PC-9 (cell line): ENCODE measurements at regions not wholly inside any gene's neighbourhood (a gene's known extent, or its start where the extent isn't known, plus 50 kb on each side); places are given as distances from the start of the nearest gene placed in this dataset.

ENCODE experiments used
- BruUV-seq: library from RNA; stranded (reverse); fragments of 400-500 nt; replicated peaks from 2 replicates; lab custom pipeline; 2021; lab: Mats Ljungman, UMichigan
- CTCF ChIA-PET: fragments of 300-600 bp; sonication (Branson Sonifier 250); formaldehyde crosslinking; loops from one replicate; lab custom pipeline; 2022; ENCODE audit warnings: antibody characterized with exemption; lab: Charles Lee
- POLR2A ChIA-PET: fragments of 300-600 bp; sonication (Branson Sonifier 250); formaldehyde crosslinking; loops from one replicate; lab custom pipeline; 2022; ENCODE audit warnings: antibody characterized with exemption; ENCODE audit not compliant: unreplicated experiment; lab: Charles Lee
- DNase-seq, 2 experiments: peaks; one replicate each; pipeline versions ENCODE4 v3.0.0 to v3.0.0-alpha.2; 2015 to 2022; ENCODE audit warnings: mixed read lengths in 1 of 2
- H2AFZ ChIP-seq: fragments of 200-600 bp; sonication (generic); 2 replicates; pipeline ENCODE4 v1.8.1; 2017; ENCODE audit warnings: antibody characterized with exemption
- H3F3A ChIP-seq: fragments of 200-600 bp; sonication (generic); 2 replicates; pipeline ENCODE4 v1.8.1; 2017; ENCODE audit warnings: antibody characterized with exemption, mild to moderate bottlenecking, low read depth; ENCODE audit not compliant: insufficient read depth
- H3K27ac ChIP-seq: fragments of 200-600 bp; sonication (generic); 2 replicates; pipeline ENCODE4 v1.6.1; 2016; ENCODE audit warnings: mixed run types
- H3K27me3 ChIP-seq: fragments of 200-600 bp; sonication (generic); 2 replicates; pipeline ENCODE4 v1.6.1; 2016; ENCODE audit warnings: low read depth, mixed run types; ENCODE audit not compliant: insufficient read depth
- H3K36me3 ChIP-seq: fragments of 200-600 bp; sonication (generic); 2 replicates; pipeline ENCODE4 v1.6.1; 2016; ENCODE audit warnings: low read depth, mixed run types
- H3K4me1 ChIP-seq: fragments of 200-600 bp; sonication (generic); replicated peaks from 2 replicates; pipeline ENCODE4 v1.6.1; 2016; ENCODE audit warnings: mixed run types; ENCODE audit not compliant: insufficient read depth
- H3K4me2 ChIP-seq: fragments of 200-600 bp; sonication (generic); 2 replicates; pipeline ENCODE4 v1.6.1; 2017; ENCODE audit warnings: mixed run types
- H3K4me3 ChIP-seq: fragments of 200-600 bp; sonication (generic); 2 replicates; pipeline ENCODE4 v1.6.1; 2016; ENCODE audit warnings: mixed run types
- H3K79me2 ChIP-seq: fragments of 200-600 bp; sonication (generic); 2 replicates; pipeline ENCODE4 v1.6.1; 2017; ENCODE audit warnings: low read depth, mixed run types
- H3K9me2 ChIP-seq: fragments of 200-600 bp; sonication (generic); 2 replicates; pipeline ENCODE4 v1.8.1; 2017; ENCODE audit warnings: mild to moderate bottlenecking; ENCODE audit not compliant: insufficient read depth
- H3K9me3 ChIP-seq: fragments of 200-600 bp; sonication (generic); 2 replicates; pipeline ENCODE4 v1.8.1; 2016; ENCODE audit warnings: low read depth; ENCODE audit not compliant: insufficient read depth
- H4K20me1 ChIP-seq: fragments of 200-600 bp; sonication (generic); 2 replicates; pipeline ENCODE4 v1.8.1; 2017; ENCODE audit not compliant: insufficient read depth
- EZH2 ChIP-seq: fragments of 200-600 bp; sonication (generic); IDR thresholded peaks from 2 replicates; pipeline ENCODE4 v1.8.0; 2017; ENCODE audit warnings: antibody characterized with exemption, low read depth
- intact Hi-C: fragments of 100-400 bp; cut with micrococcal nuclease; formaldehyde crosslinking; loops from one replicate; pipeline ENCODE4 v1.10.0; 2022; ENCODE audit not compliant: unreplicated experiment
- TF ChIP-seq, protein P1 (sequence below): fragments of 200-600 bp; sonication (generic); conservative IDR thresholded peaks from 2 replicates; pipeline ENCODE4 v1.6.1; 2017; ENCODE audit warnings: mixed run types, antibody characterized with exemption, mild to moderate bottlenecking, moderate library complexity

DNA sequence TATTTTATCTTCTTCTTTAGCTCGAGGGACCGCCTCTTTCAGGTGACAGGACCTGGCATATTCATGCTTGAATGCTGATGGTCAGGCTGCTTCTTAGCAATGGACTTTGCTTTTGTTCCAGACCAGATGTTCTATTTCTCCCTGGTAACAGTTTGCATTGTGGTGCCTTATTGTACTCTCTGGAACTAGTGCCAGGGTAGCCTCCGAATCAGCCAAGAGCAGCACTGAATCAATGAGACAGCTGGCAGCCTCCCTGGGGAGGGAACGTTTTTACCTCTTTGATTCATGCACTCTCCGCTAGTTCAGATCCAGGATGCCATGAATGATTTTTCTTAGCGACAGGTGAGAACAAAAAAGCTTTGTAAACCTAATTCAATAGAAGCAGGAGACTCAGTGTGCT is 54.1 kb upstream of the NXPH1 start:
- Histone ChIP-seq H3K4me3 (no peak overlapping the region), H4K20me1 (no peaks in the 10 kb centered on the region), H3K4me2 (no peak overlapping the region), H3K9me3 (no peaks in the 10 kb centered on the region), H3F3A (no peaks in the 10 kb centered on the region), H3K4me1 (no peaks in the 10 kb centered on the region), H3K27me3 (no peaks in the 10 kb centered on the region), H3K36me3 (no peaks in the 10 kb centered on the region), H3K9me2 (0 out of 2 replicates have a peak, but pooled peaks cover 3% of the 10 kb centered on the region), H2AFZ (no peak overlapping the region), H3K27ac (no peak overlapping the region), H3K79me2 (no peaks in the 10 kb centered on the region)
- CTCF ChIA-PET, result no interaction called here
- intact Hi-C loops, result no loop called here
- no TSS peak for BruUV-seq
- TF ChIP-seq, protein P1, sequence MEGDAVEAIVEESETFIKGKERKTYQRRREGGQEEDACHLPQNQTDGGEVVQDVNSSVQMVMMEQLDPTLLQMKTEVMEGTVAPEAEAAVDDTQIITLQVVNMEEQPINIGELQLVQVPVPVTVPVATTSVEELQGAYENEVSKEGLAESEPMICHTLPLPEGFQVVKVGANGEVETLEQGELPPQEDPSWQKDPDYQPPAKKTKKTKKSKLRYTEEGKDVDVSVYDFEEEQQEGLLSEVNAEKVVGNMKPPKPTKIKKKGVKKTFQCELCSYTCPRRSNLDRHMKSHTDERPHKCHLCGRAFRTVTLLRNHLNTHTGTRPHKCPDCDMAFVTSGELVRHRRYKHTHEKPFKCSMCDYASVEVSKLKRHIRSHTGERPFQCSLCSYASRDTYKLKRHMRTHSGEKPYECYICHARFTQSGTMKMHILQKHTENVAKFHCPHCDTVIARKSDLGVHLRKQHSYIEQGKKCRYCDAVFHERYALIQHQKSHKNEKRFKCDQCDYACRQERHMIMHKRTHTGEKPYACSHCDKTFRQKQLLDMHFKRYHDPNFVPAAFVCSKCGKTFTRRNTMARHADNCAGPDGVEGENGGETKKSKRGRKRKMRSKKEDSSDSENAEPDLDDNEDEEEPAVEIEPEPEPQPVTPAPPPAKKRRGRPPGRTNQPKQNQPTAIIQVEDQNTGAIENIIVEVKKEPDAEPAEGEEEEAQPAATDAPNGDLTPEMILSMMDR, result no peak
- TF ChIP-seq EZH2, result no peak
- DNase-seq, result no peak
- POLR2A ChIA-PET, result no interaction called here

DNA sequence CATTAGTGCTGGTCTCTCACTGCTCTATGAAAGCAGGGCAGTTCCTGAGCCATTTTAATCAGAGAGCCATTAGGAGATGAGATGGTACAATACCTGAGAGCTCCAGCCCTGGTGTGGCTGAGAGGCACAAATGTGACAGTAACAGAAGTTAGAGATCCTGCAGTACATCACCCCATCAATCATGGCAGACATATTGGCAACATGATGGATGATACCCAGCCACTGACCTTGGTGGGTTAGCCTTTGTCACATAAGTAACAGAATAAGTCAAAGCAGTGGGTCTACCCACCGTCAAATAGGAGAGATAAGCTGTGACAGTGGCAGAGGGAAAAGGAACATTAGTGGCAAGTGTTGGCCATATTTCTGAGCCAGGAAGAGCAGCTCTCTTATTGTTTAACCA is 53.3 kb upstream of the NXPH1 start:
- no peaks in the 10 kb centered on the region for H3K4me1 ChIP-seq
- TF ChIP-seq EZH2, result no peak
- TF ChIP-seq, protein P1, result no peak
- DNase-seq, result no peak
- intact Hi-C loops, result no loop called here
- no peaks in the 10 kb centered on the region for H3F3A ChIP-seq
- no peaks in the 10 kb centered on the region for H3K27me3 ChIP-seq
- H2AFZ ChIP-seq, result no peak overlapping the region
- H3K27ac ChIP-seq, result no peak overlapping the region
- no TSS peak for BruUV-seq
- ChIA-PET POLR2A (no interaction called here), CTCF (no interaction called here)
- no peaks in the 10 kb centered on the region for H3K79me2 ChIP-seq
- no peaks in the 10 kb centered on the region for H3K36me3 ChIP-seq
- H3K4me2 ChIP-seq, result no peak overlapping the region
- 0 out of 2 replicates have a peak, but pooled peaks cover 3% of the 10 kb centered on the region for H3K9me2 ChIP-seq
- H4K20me1 ChIP-seq, result no peaks in the 10 kb centered on the region
- H3K9me3 ChIP-seq, result no peaks in the 10 kb centered on the region
- no peak overlapping the region for H3K4me3 ChIP-seq

DNA sequence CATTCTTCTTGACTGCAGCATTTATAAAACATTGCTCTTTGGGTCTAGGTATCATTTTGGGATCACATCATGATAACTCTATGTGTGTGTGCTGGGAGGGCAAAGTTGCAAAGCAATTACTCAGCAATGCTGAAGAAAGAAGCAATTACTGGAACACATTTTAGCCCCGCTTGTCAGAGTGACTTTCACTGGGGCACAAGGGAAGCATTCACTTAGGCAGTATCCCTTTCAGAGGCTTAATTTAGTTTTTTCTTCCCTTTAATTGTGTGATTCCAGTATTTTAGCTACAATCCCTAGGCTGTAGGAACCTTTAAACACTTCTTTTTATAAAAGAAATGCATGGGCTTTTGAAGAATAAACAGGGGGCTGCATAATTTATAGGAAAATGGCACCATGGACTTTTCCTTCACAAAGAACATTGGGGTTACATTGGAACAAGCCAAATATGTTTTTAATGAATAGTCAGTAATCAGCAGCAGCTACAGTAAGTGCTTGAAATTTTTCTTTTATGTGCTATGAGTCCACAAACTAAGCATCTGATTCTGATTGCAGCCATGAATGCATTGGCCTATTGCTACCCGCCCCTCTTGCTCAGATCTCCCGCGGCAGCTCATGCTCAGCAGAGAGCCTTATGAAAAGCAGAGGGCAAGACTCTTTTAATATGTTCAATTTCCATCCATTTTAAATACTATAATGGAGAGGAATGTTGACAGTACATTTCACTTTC is 51.2 kb upstream of the NXPH1 start:
- ChIA-PET CTCF (no interaction called here), POLR2A (no interaction called here)
- intact Hi-C loops, result no loop called here

More for the DNA sequence above, 51.2 kb upstream of the NXPH1 start:
- H3K9me2 ChIP-seq, result 0 out of 2 replicates have a peak, but pooled peaks cover 3% of the 10 kb centered on the region
- no peaks in the 10 kb centered on the region for H3K36me3 ChIP-seq
- BruUV-seq, result no TSS peak
- H3K4me3 ChIP-seq, result no peak overlapping the region
- no peak for TF ChIP-seq EZH2
- TF ChIP-seq, protein P1, result no peak
- H3K9me3 ChIP-seq, result no peaks in the 10 kb centered on the region
- no peak overlapping the region for H2AFZ ChIP-seq
- no peaks in the 10 kb centered on the region for H3F3A ChIP-seq
- no peaks in the 10 kb centered on the region for H3K4me1 ChIP-seq
- no peaks in the 10 kb centered on the region for H3K27me3 ChIP-seq
- H3K27ac ChIP-seq, result no peak overlapping the region
- no peak for DNase-seq
- H3K4me2 ChIP-seq, result no peak overlapping the region
- H4K20me1 ChIP-seq, result no peaks in the 10 kb centered on the region
- H3K79me2 ChIP-seq, result no peaks in the 10 kb centered on the region
